IPS-18a (cell line): ENCODE measurements at regions not wholly inside any gene's neighbourhood (a gene's known extent, or its start where the extent isn't known, plus 50 kb on each side); places are given as distances from the start of the nearest gene placed in this dataset.
"Not testable (repeated sequence)": the region's sequence is repeated elsewhere in the genome, so short reads cannot be mapped to it uniquely, and the experiment has no call there.

Experiments
- H3K27ac ChIP-seq: one replicate; pipeline ENCODE4 v1.5.1; 2013; ENCODE audit warnings: low read length
- H3K27me3 ChIP-seq: one replicate; pipeline ENCODE4 v1.6.1; 2013; ENCODE audit warnings: mild to moderate bottlenecking, low read length; ENCODE audit not compliant: control insufficient read depth, insufficient read depth
- H3K36me3 ChIP-seq: one replicate; pipeline ENCODE4 v1.6.1; 2013; ENCODE audit warnings: low read depth, low read length; ENCODE audit not compliant: control insufficient read depth
- H3K4me1 ChIP-seq: one replicate; pipeline ENCODE4 v1.6.1; 2013; ENCODE audit warnings: low read depth, low read length; ENCODE audit not compliant: control insufficient read depth
- H3K4me3 ChIP-seq: one replicate; pipeline ENCODE4 v1.5.1; 2013; ENCODE audit warnings: low read length
- H3K9ac ChIP-seq: one replicate; pipeline ENCODE4 v1.6.1; 2013; ENCODE audit warnings: mild to moderate bottlenecking, low read length, moderate library complexity
- H3K9me3 ChIP-seq: one replicate; pipeline ENCODE4 v1.6.1; 2013; ENCODE audit warnings: low read depth, low read length; ENCODE audit not compliant: control insufficient read depth

GRCh38 chr15:20153528-20153927 is 388.1 kb downstream of the GOLGA6L6 start:
- H3K4me3 ChIP-seq, H3K9ac ChIP-seq, H3K27me3 ChIP-seq, H3K36me3 ChIP-seq, H3K27ac ChIP-seq, H3K9me3 ChIP-seq, H3K4me1 ChIP-seq: not testable (repeated sequence)

GRCh38 chr15:20148679-20149078 is 392.9 kb downstream of the GOLGA6L6 start:
- not testable (repeated sequence) for H3K27ac ChIP-seq, H3K4me3 ChIP-seq, H3K9ac ChIP-seq, H3K36me3 ChIP-seq, H3K27me3 ChIP-seq, H3K9me3 ChIP-seq, H3K4me1 ChIP-seq

GRCh38 chr15:20148008-20148407 is 393.6 kb downstream of the GOLGA6L6 start:
- not testable (repeated sequence) for H3K36me3 ChIP-seq, H3K9ac ChIP-seq, H3K4me1 ChIP-seq, H3K27ac ChIP-seq, H3K9me3 ChIP-seq, H3K27me3 ChIP-seq, H3K4me3 ChIP-seq

- not testable (repeated sequence) for H3K27ac ChIP-seq, H3K4me1 ChIP-seq, H3K9me3 ChIP-seq, H3K36me3 ChIP-seq, H3K27me3 ChIP-seq, H3K9ac ChIP-seq, H3K4me3 ChIP-seq
These were observed 397.1 kb downstream of the GOLGA6L6 start for GRCh38 chr15:20144333-20145036.

- not testable (repeated sequence) for H3K27ac ChIP-seq, H3K36me3 ChIP-seq, H3K9ac ChIP-seq, H3K4me1 ChIP-seq, H3K27me3 ChIP-seq, H3K9me3 ChIP-seq, H3K4me3 ChIP-seq
These were observed 398.7 kb downstream of the GOLGA6L6 start for GRCh38 chr15:20142906-20143305.

- H3K36me3 ChIP-seq, H3K27me3 ChIP-seq, H3K9ac ChIP-seq, H3K9me3 ChIP-seq, H3K27ac ChIP-seq, H3K4me3 ChIP-seq, H3K4me1 ChIP-seq: not testable (repeated sequence)
These were observed 399.2 kb downstream of the GOLGA6L6 start for GRCh38 chr15:20142410-20142809.

- H3K4me1 ChIP-seq, H3K9ac ChIP-seq, H3K36me3 ChIP-seq, H3K4me3 ChIP-seq, H3K27me3 ChIP-seq, H3K27ac ChIP-seq, H3K9me3 ChIP-seq: not testable (repeated sequence)
These were observed 416.9 kb downstream of the GOLGA6L6 start for GRCh38 chr15:20124668-20125067.

- Histone ChIP-seq H3K9me3 (no peaks in the 10 kb centered on the region), H3K4me3 (no peak overlapping the region), H3K27me3 (no peaks in the 10 kb centered on the region), H3K4me1 (no peaks in the 10 kb centered on the region), H3K27ac (no peak overlapping the region), H3K36me3 (no peaks in the 10 kb centered on the region), H3K9ac (no peak overlapping the region)
These were observed 435.6 kb downstream of the GOLGA6L6 start for GRCh38 chr15:20106026-20106425.

- H3K9me3 ChIP-seq, H3K4me3 ChIP-seq, H3K27me3 ChIP-seq, H3K36me3 ChIP-seq, H3K27ac ChIP-seq, H3K9ac ChIP-seq, H3K4me1 ChIP-seq: not testable (repeated sequence)
These were observed 436.3 kb downstream of the GOLGA6L6 start for GRCh38 chr15:20105011-20105990.

GRCh38 chr15:20104551-20104950 is 437.0 kb downstream of the GOLGA6L6 start:
- not testable (repeated sequence) for H3K36me3 ChIP-seq, H3K9me3 ChIP-seq, H3K27ac ChIP-seq, H3K27me3 ChIP-seq, H3K4me1 ChIP-seq, H3K4me3 ChIP-seq, H3K9ac ChIP-seq

GRCh38 chr15:20102862-20103261 is 438.7 kb downstream of the GOLGA6L6 start:
- not testable (repeated sequence) for H3K27me3 ChIP-seq, H3K9ac ChIP-seq, H3K36me3 ChIP-seq, H3K9me3 ChIP-seq, H3K4me1 ChIP-seq, H3K4me3 ChIP-seq, H3K27ac ChIP-seq

- H3K27ac ChIP-seq, result not testable (repeated sequence)
These were observed 439.4 kb downstream of the GOLGA6L6 start for GRCh38 chr15:20102209-20102608.

More at GRCh38 chr15:20102209-20102608, 439.4 kb downstream of the GOLGA6L6 start:
- not testable (repeated sequence) for H3K9ac ChIP-seq, H3K27me3 ChIP-seq, H3K36me3 ChIP-seq, H3K4me1 ChIP-seq, H3K9me3 ChIP-seq, H3K4me3 ChIP-seq
